ENCODE measurements at regions not wholly inside any gene's neighbourhood (a gene's known extent, or its start where the extent isn't known, plus 50 kb on each side); places are given as distances from the start of the nearest gene placed in this dataset.

- no peak overlapping the region for H3K4me3 ChIP-seq (ENCODE audit: low read depth, low read length)
- no peak for TF ChIP-seq CTCF (IDR thresholded peaks at IDR 0.05; ENCODE audit: borderline replicate concordance, insufficient read depth, low read depth, low read length)
These were observed 248.3 kb downstream of the DOK5 start for GRCh38 chr20:54723723-54724122.

- TF ChIP-seq CTCF (IDR thresholded peaks at IDR 0.05; ENCODE audit: borderline replicate concordance, insufficient read depth, low read depth, low read length) = no peak
- H3K4me3 ChIP-seq (ENCODE audit: low read depth, low read length) = no peak overlapping the region
These were observed 242.6 kb downstream of the DOK5 start for GRCh38 chr20:54717983-54718382.

- TF ChIP-seq CTCF (IDR thresholded peaks at IDR 0.05; ENCODE audit: borderline replicate concordance, insufficient read depth, low read depth, low read length) = no peak
- H3K4me3 ChIP-seq (ENCODE audit: low read depth, low read length) = no peak overlapping the region
These were observed 241.4 kb downstream of the DOK5 start for GRCh38 chr20:54716790-54717189.

GRCh38 chr20:54716174-54716747 is 240.9 kb downstream of the DOK5 start:
- TF ChIP-seq CTCF (IDR thresholded peaks at IDR 0.05; ENCODE audit: borderline replicate concordance, insufficient read depth, low read depth, low read length) = no peak
- no peak overlapping the region for H3K4me3 ChIP-seq (ENCODE audit: low read depth, low read length)

GRCh38 chr20:54714817-54715216 is 239.4 kb downstream of the DOK5 start:
- TF ChIP-seq CTCF (IDR thresholded peaks at IDR 0.05; ENCODE audit: borderline replicate concordance, insufficient read depth, low read depth, low read length) = no peak

GRCh38 chr20:54713727-54714126 is 238.3 kb downstream of the DOK5 start:
- H3K4me3 ChIP-seq (ENCODE audit: low read depth, low read length) = no peak overlapping the region
- no peak for TF ChIP-seq CTCF (IDR thresholded peaks at IDR 0.05; ENCODE audit: borderline replicate concordance, insufficient read depth, low read depth, low read length)

More at GRCh38 chr20:54714817-54715216, 239.4 kb downstream of the DOK5 start:
- H3K4me3 ChIP-seq (ENCODE audit: low read depth, low read length) = no peak overlapping the region

- TF ChIP-seq CTCF (IDR thresholded peaks at IDR 0.05; ENCODE audit: borderline replicate concordance, insufficient read depth, low read depth, low read length) = no peak
- no peak overlapping the region for H3K4me3 ChIP-seq (ENCODE audit: low read depth, low read length)
These were observed 235.7 kb downstream of the DOK5 start for GRCh38 chr20:54711071-54711470.
